Pancreas (tissue), 10 donors: ENCODE measurements at regions not wholly inside any gene's neighbourhood (a gene's known extent, or its start where the extent isn't known, plus 50 kb on each side); places are given as distances from the start of the nearest gene placed in this dataset.

Experiments used
- ATAC-seq, 4 donors: fragments of 200-7000 bp; cut with Tn5 transposase; one replicate each; pipeline versions ENCODE4 v1.8.0 to v1.9.1; 2020; ENCODE audit warnings: mild to moderate bottlenecking in 4 of 4, moderate library complexity in 4 of 4
- DNase-seq, 6 donors: peaks; one replicate each; pipeline ENCODE4 v3.0.0-alpha.2; 2020
- FAIRE-seq: peaks from 2 replicates; lab custom pipeline; 2012; peaks lifted over from hg19 to GRCh38; lab: Jason Lieb, UNC
- H3K27ac ChIP-seq, 4 donors: fragments of 200-600 bp; sonication (generic); 1 replicate in 3 of 4; 2 replicates in 1 of 4; pipeline versions ENCODE4 v1.5.0 to v1.8.0; 2020
- H3K27me3 ChIP-seq, 4 donors: fragments of 200-600 bp; one replicate each; pipeline ENCODE4 v1.8.0; 2021
- H3K36me3 ChIP-seq, 3 donors: fragments of 200-600 bp; sonication (generic) in 1 of 3; one replicate each; pipeline versions ENCODE4 v1.5.0 to v1.8.0; 2020 to 2021
- H3K4me1 ChIP-seq, 3 donors: fragments of 200-600 bp; one replicate each; pipeline ENCODE4 v1.8.0; 2021
- H3K4me3 ChIP-seq, 4 donors: fragments of 200-600 bp; sonication (generic) in 2 of 4; one replicate each; pipeline versions ENCODE4 v1.5.0 to v1.8.0; 2020 to 2021
- H3K9me3 ChIP-seq, 4 donors: fragments of 200-600 bp; one replicate each; pipeline ENCODE4 v1.8.0; 2021
- CTCF ChIP-seq, 4 donors: fragments of 200-600 bp; sonication (generic) in 3 of 4; IDR thresholded peaks; one replicate each; pipeline versions ENCODE4 v1.5.0 to v1.8.0; 2021; ENCODE audit warnings: antibody characterized with exemption in 4 of 4
- WGBS, 2 donors: extraction: QIAGEN DNeasy Blood & Tissue Kit; methylation state at CpG; one replicate each; pipeline ENCODE4 v1.1.7; 2013; 5-methylcytosine and 5-hydroxymethylcytosine counted together
- intact Hi-C, 3 donors: fragments of 100-400 bp; cut with DNase I; formaldehyde crosslinking; loops; one replicate each; pipeline versions ENCODE4 v1.11.1 to v1.14.2; 2022
- donor health status: healthy with polysubstance abuse.
- donor health status: DM: no; HTN: no; CAD: no; lungs with moderate emphysema.
- donor health status: DM: no; HTN: no; CAD: no.
- donor health status: control.
- donor health status: control.
- donor health status: Bipolar disorder and iron deficiency.
- donor health status: DM: yes; HTN: yes; CAD: no.
- donor health status: DM: no; HTN: no; CAD: no.
- donor health status: DM: no; HTN: no; CAD: no.
- donor health status: DM: yes; HTN: yes; CAD: no.

DNA sequence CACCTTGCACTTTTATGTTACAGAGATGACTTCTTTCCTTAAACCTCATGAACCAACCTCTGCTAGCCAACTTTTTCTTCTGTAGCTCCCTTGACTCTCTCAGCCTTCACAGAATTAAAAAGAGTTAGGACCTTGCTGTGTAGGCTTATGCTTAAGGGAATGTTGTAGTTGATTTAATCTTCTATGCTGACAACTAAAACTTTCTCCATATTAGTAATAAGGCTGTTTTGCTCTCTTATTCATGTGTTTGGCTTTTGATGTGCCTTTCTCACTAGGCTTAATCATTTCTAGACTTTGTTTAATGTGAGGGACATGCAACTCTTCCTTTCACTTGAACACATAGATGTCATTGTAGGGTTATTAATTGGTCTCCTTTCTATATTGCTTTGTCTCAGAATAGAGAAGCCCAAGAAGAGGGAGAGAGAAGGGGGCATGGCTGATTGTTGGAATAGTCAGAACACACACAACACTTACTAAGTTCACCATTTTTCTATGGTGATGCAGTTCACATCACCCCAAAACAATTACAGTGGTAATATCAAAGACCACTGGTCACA, 509.5 kb downstream of the UQCRFS1 start:
- Histone ChIP-seq H3K4me3 (no peak overlapping the region), H3K9me3 (no peaks in the 10 kb centered on the region), H3K27ac (no peak overlapping the region), H3K36me3 (no peaks in the 10 kb centered on the region), H3K4me1 (peaks cover 0 to 3% (median 0%) of the 10 kb centered on the region in 3 donors), H3K27me3 (no peaks in the 10 kb centered on the region)
- FAIRE-seq (no peak), ATAC-seq (no peak), DNase-seq (no peak)
- intact Hi-C loops, result no loop called here
- no peak for TF ChIP-seq CTCF (IDR thresholded peaks at IDR 0.05)

DNA sequence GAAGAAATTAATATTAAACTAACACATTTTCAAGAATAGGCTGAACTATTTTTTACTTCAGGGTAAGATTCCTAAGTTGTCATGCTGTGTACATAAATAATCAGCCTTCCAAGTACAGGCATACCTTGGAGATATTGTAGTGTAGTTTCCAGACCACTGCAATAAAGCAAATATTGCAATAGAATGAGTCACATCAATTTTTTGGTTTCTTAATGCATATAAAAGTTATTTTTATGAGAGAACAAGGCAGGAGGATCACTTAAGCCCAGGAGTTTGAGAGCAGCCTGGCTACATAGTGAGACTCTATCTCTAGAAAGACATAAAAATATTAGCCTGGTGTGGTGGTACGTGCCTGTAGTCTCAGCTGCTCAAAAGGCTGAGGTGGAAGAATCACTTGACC, 511.5 kb downstream of the UQCRFS1 start:
- Histone ChIP-seq H3K4me3 (no peak overlapping the region), H3K36me3 (no peaks in the 10 kb centered on the region), H3K4me1 (peaks cover 0 to 3% (median 0%) of the 10 kb centered on the region in 3 donors), H3K9me3 (no peaks in the 10 kb centered on the region), H3K27ac (no peak overlapping the region), H3K27me3 (peaks cover 0 to 5% (median under 1%) of the 10 kb centered on the region in 4 donors)
- DNase-seq (no peak), FAIRE-seq (no peak), ATAC-seq (no peak)
- intact Hi-C loops, result no loop called here
- no peak for TF ChIP-seq CTCF (IDR thresholded peaks at IDR 0.05)
- WGBS, 2 donors, result 60 to 68% methylated on average over 1 of the region's 1 CpG

DNA sequence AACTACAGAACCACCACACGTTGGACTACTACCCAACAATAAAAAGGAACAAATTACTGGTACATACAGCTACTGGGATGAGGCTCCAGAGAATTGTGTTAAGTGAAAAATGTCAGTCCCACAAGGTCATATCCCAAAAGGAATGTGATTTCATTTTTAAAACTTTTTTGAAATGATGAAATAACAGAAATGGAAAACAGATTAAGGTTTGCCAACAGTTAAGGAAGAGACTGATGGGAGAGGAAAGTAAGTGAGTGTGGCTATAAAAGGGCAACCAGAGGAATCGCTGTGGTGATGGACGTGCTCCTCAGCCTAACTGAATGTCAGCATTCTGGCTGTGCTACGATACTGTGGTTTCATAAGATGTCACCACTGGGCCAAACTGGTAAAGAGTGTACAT, 512.8 kb downstream of the UQCRFS1 start:
- Histone ChIP-seq H3K4me3 (no peak overlapping the region), H3K9me3 (no peaks in the 10 kb centered on the region), H3K27me3 (peaks cover 0 to 5% (median 2%) of the 10 kb centered on the region in 4 donors), H3K36me3 (no peaks in the 10 kb centered on the region), H3K4me1 (peaks cover 0 to 3% (median 0%) of the 10 kb centered on the region in 3 donors), H3K27ac (no peak overlapping the region)
- TF ChIP-seq CTCF (IDR thresholded peaks at IDR 0.05), result no peak
- DNase-seq (no peak), ATAC-seq (no peak), FAIRE-seq (no peak)
- 59 to 67% methylated on average over 4 of the region's 4 CpGs for WGBS, 2 donors
- intact Hi-C loops, result no loop called here

DNA sequence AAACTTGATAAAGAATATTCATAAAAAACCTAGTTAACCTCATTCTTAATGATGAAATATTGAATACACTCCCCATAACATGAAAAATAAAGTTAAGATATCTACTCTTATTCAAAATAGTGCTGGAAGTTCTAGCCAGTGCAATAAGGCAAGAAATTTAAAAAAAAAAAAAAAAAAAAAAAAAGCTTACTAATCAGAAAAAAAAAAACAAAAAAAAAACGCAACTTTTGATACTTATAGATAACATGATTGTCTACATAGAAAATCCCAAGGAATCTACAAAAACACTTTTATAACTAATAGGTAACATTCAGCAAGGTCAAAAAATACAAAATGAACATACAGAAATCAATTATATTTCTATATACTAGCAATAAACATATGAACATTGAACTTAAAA, 515.6 kb downstream of the UQCRFS1 start:
- DNase-seq (no peak), ATAC-seq (no peak), FAIRE-seq (peak; percentile 20)
- H3K36me3 ChIP-seq, result no peaks in the 10 kb centered on the region
- H3K4me3 ChIP-seq, result no peak overlapping the region
- H3K27ac ChIP-seq, result no peak overlapping the region
- no peaks in the 10 kb centered on the region for H3K4me1 ChIP-seq
- no peaks in the 10 kb centered on the region for H3K9me3 ChIP-seq
- no peak for TF ChIP-seq CTCF (IDR thresholded peaks at IDR 0.05)
- 67 to 69% methylated on average over 1 of the region's 1 CpG for WGBS, 2 donors
- intact Hi-C loops, result no loop called here
- peaks cover 0 to 5% (median 2%) of the 10 kb centered on the region in 4 donors for H3K27me3 ChIP-seq

GRCh38 chr19:28694812-28695211, 518.1 kb downstream of the UQCRFS1 start:
- no peaks in the 10 kb centered on the region for H3K4me1 ChIP-seq
- WGBS, 2 donors, result 59 to 70% methylated on average over 5 of the region's 5 CpGs

More at GRCh38 chr19:28694812-28695211, 518.1 kb downstream of the UQCRFS1 start:
- intact Hi-C loops, result no loop called here
- H3K36me3 ChIP-seq, result no peaks in the 10 kb centered on the region
- FAIRE-seq (no peak), DNase-seq (no peak), ATAC-seq (no peak)
- no peak for TF ChIP-seq CTCF (IDR thresholded peaks at IDR 0.05)
- H3K4me3 ChIP-seq, result no peak overlapping the region
- H3K27ac ChIP-seq, result no peak overlapping the region
- peaks cover 0 to 5% (median 2%) of the 10 kb centered on the region in 4 donors for H3K27me3 ChIP-seq
- no peaks in the 10 kb centered on the region for H3K9me3 ChIP-seq
